ENCODE measurements at regions not wholly inside any gene's neighbourhood (a gene's known extent, or its start where the extent isn't known, plus 50 kb on each side); places are given as distances from the start of the nearest gene placed in this dataset.

- no peak for ATAC-seq
Observed at GRCh38 chr11:2083411-2083810, 55.8 kb downstream of the IGF2 start.

GRCh38 chr11:2077061-2077802 is 62.0 kb downstream of the IGF2 start:
- ATAC-seq: peak; percentile 92 to 93

- no peak for ATAC-seq
Observed at GRCh38 chr11:2076441-2076840, 62.7 kb downstream of the IGF2 start.

- ATAC-seq: no peak
Observed at GRCh38 chr11:2074266-2074825, 64.8 kb downstream of the IGF2 start.

DNA sequence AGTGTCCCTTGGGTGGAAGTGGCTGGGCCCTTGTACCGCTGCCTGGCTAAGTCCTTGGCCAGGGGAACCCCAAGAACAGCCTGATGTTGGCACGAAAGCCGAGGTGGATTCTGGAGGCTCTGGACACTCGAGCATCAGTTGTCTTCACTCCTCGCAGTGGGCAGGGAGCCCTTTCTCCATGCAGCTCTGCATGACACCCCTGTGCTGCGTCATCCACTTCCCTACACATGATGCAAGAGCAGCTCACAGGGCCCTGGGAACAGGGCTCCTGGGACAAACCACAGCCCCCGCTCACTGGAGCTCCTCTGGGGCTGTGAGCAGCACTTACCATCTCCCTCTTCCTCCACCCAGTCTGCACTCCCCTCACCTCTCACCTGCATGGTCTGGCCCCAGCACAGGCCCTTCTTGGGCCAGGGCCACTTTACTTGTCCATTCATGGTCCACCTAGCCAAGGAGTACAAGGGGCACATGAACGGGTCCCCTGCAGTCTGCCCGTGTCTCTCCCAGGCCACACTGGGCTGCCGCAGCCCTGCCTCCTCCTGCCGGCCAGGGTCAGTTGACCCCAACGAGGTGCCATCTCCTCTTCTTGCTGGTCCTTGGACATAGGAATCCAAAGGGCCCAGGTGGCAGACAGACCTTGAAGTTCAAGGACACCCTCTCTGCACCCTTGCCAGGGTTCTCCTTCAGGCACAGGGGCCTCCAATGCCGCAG is 66.5 kb downstream of the IGF2 start:
- ATAC-seq: no peak

DNA sequence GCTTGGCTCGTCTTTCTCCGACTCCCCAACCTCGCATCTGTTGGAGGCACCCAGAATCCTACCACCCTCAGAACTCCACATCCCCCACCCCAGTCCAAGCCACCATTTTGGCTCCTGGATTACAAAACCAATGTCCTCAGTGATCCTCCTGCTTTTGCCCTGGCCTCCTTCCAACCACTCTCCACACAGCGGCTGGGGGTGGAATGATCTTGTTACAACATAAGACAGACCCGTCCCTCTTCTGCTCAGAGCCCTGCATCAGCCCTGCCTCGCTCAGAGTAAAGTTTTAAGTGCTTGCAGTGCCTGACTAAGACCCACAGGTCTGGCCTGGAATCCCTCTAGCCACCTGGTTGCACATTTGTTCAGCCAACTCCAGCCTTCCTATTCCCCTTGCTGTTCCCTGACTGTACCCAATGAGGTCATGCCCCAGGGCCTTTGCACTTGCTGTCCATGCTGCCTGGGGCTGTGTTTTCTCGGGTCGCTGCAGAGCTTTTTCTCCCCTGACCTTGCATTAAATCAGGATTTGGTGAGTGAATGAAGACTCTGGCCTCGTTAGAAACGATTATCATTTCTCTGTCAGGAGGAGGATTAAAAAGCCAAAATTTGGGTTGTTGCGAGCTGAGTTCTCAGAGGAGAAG is 67.3 kb downstream of the IGF2 start:
- no peak for ATAC-seq

Data from activated CD4-positive, CD25-positive, alpha-beta regulatory T cell treated with anti-CD3 and anti-CD28 coated beads, Interleukin-2, amount 50 U/mL, for 24 hours (primary cell).